HCT116 (cell line): ENCODE measurements at regions not wholly inside any gene's neighbourhood (a gene's known extent, or its start where the extent isn't known, plus 50 kb on each side); places are given as distances from the start of the nearest gene placed in this dataset.

Experiments used
- CEBPB ChIP-seq: IDR thresholded peaks from 2 replicates; pipeline ENCODE4 v1.6.1; 2012; ENCODE audit warnings: low read depth
- EGR1 ChIP-seq: IDR thresholded peaks from 2 replicates; pipeline ENCODE4 v1.6.1; 2012; ENCODE audit warnings: low read depth
- EZH2 ChIP-seq: fragments of 200-600 bp; sonication (generic); IDR thresholded peaks from 2 replicates; pipeline ENCODE4 v1.6.1; 2017; ENCODE audit warnings: antibody characterized with exemption, mixed run types
- JUND ChIP-seq: IDR thresholded peaks from 2 replicates; pipeline ENCODE4 v1.6.1; 2012
- POLR2A ChIP-seq: IDR thresholded peaks from 2 replicates; pipeline ENCODE4 v1.7.0; 2011; ENCODE audit warnings: borderline replicate concordance; ENCODE audit not compliant: insufficient read depth, insufficient read length; ENCODE audit errors: extremely low read depth
- POLR2AphosphoS5 ChIP-seq: IDR thresholded peaks from 2 replicates; pipeline ENCODE4 v1.6.1; 2011; ENCODE audit warnings: mild to moderate bottlenecking, low read depth, low read length, moderate library complexity
- RAD21 ChIP-seq: IDR thresholded peaks from 2 replicates; pipeline ENCODE4 v1.6.1; 2012; ENCODE audit warnings: low read depth, mild to moderate bottlenecking
- SIN3A ChIP-seq: IDR thresholded peaks from 2 replicates; pipeline ENCODE4 v1.6.1; 2012; ENCODE audit warnings: low read depth
- SRF ChIP-seq: IDR thresholded peaks from 2 replicates; pipeline ENCODE4 v1.6.1; 2012; ENCODE audit warnings: low read depth
- TF ChIP-seq, protein P1 (sequence below), 3 experiments: fragments of 200-600 bp in 1 of 3; sonication (generic) in 1 of 3; IDR thresholded peaks in 2 of 3; conservative IDR thresholded peaks in 1 of 3; 2 replicates each; pipeline ENCODE4 v1.5.1; 2012 to 2017; ENCODE audit warnings: low read depth in 2 of 3, low read length in 2 of 3, antibody characterized with exemption in 1 of 3, borderline replicate concordance in 1 of 3, control low read depth in 1 of 3, mild to moderate bottlenecking in 1 of 3, mixed read lengths in 1 of 3, mixed run types in 1 of 3, moderate library complexity in 1 of 3; ENCODE audit not compliant: insufficient read depth in 1 of 3
- TF ChIP-seq, protein P2 (sequence below): IDR thresholded peaks from 2 replicates; pipeline ENCODE4 v1.6.1; 2012; ENCODE audit warnings: low read depth

DNA sequence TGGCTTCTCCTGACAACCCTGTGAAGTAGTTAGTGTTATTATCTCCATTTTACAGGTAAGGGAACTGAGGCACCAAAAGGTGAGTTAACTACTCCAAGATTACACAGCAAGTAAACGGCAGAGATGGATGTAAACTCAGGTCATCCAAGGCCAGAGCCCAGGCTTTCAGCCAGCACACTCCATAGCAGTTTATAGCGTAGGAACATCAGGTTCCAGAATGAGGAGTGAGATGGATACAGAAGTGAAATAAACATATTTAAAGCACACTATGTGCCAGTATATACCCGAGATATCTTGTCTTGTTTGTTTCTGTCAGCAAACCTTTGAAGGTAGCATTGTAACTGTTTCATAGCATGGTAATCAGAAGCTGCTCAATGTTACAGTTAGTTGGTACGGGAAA is 279.0 kb downstream of the OXSM start:
- TF ChIP-seq, protein P1, sequence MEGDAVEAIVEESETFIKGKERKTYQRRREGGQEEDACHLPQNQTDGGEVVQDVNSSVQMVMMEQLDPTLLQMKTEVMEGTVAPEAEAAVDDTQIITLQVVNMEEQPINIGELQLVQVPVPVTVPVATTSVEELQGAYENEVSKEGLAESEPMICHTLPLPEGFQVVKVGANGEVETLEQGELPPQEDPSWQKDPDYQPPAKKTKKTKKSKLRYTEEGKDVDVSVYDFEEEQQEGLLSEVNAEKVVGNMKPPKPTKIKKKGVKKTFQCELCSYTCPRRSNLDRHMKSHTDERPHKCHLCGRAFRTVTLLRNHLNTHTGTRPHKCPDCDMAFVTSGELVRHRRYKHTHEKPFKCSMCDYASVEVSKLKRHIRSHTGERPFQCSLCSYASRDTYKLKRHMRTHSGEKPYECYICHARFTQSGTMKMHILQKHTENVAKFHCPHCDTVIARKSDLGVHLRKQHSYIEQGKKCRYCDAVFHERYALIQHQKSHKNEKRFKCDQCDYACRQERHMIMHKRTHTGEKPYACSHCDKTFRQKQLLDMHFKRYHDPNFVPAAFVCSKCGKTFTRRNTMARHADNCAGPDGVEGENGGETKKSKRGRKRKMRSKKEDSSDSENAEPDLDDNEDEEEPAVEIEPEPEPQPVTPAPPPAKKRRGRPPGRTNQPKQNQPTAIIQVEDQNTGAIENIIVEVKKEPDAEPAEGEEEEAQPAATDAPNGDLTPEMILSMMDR (IDR thresholded peaks at IDR 0.05 in 2 of 3, conservative IDR thresholded peaks at IDR 0.05 in 1 of 3; ENCODE audit: borderline replicate concordance in 1 of 3, insufficient read depth in 1 of 3, low read depth in 2 of 3, low read length in 2 of 3): no peak
- TF ChIP-seq SRF: no peak
- no peak for TF ChIP-seq POLR2A
- TF ChIP-seq, protein P2, sequence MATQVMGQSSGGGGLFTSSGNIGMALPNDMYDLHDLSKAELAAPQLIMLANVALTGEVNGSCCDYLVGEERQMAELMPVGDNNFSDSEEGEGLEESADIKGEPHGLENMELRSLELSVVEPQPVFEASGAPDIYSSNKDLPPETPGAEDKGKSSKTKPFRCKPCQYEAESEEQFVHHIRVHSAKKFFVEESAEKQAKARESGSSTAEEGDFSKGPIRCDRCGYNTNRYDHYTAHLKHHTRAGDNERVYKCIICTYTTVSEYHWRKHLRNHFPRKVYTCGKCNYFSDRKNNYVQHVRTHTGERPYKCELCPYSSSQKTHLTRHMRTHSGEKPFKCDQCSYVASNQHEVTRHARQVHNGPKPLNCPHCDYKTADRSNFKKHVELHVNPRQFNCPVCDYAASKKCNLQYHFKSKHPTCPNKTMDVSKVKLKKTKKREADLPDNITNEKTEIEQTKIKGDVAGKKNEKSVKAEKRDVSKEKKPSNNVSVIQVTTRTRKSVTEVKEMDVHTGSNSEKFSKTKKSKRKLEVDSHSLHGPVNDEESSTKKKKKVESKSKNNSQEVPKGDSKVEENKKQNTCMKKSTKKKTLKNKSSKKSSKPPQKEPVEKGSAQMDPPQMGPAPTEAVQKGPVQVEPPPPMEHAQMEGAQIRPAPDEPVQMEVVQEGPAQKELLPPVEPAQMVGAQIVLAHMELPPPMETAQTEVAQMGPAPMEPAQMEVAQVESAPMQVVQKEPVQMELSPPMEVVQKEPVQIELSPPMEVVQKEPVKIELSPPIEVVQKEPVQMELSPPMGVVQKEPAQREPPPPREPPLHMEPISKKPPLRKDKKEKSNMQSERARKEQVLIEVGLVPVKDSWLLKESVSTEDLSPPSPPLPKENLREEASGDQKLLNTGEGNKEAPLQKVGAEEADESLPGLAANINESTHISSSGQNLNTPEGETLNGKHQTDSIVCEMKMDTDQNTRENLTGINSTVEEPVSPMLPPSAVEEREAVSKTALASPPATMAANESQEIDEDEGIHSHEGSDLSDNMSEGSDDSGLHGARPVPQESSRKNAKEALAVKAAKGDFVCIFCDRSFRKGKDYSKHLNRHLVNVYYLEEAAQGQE: no peak
- no peak for TF ChIP-seq SIN3A
- TF ChIP-seq JUND: no peak
- no peak for TF ChIP-seq RAD21
- no peak for TF ChIP-seq CEBPB
- no peak for TF ChIP-seq EGR1
- no peak for TF ChIP-seq EZH2
- no peak for TF ChIP-seq POLR2AphosphoS5
